WI38 (cell line): ENCODE measurements at regions not wholly inside any gene's neighbourhood (a gene's known extent, or its start where the extent isn't known, plus 50 kb on each side); places are given as distances from the start of the nearest gene placed in this dataset.

Experiments
- H3K4me3 ChIP-seq: 2 replicates; pipeline ENCODE4 v1.5.1; 2011; ENCODE audit warnings: low read depth, mild to moderate bottlenecking, control low read depth, low read length
- TF ChIP-seq, protein P1 (sequence below): IDR thresholded peaks from 2 replicates; pipeline ENCODE4 v1.5.1; 2012; ENCODE audit warnings: low read depth, mild to moderate bottlenecking, control low read depth, low read length

- TF ChIP-seq, protein P1, sequence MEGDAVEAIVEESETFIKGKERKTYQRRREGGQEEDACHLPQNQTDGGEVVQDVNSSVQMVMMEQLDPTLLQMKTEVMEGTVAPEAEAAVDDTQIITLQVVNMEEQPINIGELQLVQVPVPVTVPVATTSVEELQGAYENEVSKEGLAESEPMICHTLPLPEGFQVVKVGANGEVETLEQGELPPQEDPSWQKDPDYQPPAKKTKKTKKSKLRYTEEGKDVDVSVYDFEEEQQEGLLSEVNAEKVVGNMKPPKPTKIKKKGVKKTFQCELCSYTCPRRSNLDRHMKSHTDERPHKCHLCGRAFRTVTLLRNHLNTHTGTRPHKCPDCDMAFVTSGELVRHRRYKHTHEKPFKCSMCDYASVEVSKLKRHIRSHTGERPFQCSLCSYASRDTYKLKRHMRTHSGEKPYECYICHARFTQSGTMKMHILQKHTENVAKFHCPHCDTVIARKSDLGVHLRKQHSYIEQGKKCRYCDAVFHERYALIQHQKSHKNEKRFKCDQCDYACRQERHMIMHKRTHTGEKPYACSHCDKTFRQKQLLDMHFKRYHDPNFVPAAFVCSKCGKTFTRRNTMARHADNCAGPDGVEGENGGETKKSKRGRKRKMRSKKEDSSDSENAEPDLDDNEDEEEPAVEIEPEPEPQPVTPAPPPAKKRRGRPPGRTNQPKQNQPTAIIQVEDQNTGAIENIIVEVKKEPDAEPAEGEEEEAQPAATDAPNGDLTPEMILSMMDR: no peak
- no peak overlapping the region for H3K4me3 ChIP-seq
These were observed 75.7 kb downstream of the C18orf54 start for GRCh38 chr18:54433368-54433767.

GRCh38 chr18:54433857-54434256 is 76.2 kb downstream of the C18orf54 start:
- TF ChIP-seq, protein P1: no peak
- no peak overlapping the region for H3K4me3 ChIP-seq

- TF ChIP-seq, protein P1: no peak
- H3K4me3 ChIP-seq: no peak overlapping the region
These were observed 76.7 kb downstream of the C18orf54 start for GRCh38 chr18:54434453-54434852.

DNA sequence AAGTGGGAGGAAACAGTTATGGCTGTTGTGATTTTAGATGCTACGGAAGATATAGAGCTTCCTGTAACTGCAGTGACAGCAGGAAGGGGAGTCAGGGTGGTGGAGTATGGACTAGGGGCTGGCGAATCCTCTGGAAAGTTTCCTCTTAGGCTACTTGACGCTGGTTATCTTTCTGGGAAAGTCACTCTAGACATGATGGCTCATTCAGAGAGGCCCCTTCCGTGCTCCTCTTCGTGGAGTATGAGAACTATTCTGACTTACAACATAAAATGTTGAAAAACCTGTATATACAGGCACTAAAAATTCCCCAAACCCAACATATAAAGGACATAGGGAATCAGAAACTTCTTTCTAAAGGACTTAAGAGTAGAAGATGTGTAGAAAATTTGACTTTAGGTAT is 78.8 kb downstream of the C18orf54 start:
- TF ChIP-seq, protein P1: no peak
- H3K4me3 ChIP-seq: no peak overlapping the region

DNA sequence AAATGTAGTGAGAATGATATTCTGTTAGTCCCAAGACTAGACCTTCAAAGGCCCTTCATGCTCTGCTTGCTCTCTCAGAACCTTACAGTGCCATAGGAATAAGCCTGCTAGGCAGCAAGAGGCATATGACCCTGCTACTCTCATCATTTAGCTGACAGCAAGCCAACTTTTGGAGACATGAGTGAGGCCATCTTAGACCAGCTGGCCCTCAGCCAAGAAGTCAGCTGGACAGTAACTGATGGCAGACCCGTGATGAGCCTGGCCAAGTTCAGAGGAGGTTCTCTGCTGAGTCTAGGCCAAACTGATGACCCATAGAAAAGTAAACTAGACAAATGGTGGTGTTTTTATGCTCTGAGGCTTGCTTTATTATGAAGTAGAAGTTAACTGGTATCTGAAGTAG is 82.6 kb downstream of the C18orf54 start:
- TF ChIP-seq, protein P1: no peak
- no peak overlapping the region for H3K4me3 ChIP-seq

DNA sequence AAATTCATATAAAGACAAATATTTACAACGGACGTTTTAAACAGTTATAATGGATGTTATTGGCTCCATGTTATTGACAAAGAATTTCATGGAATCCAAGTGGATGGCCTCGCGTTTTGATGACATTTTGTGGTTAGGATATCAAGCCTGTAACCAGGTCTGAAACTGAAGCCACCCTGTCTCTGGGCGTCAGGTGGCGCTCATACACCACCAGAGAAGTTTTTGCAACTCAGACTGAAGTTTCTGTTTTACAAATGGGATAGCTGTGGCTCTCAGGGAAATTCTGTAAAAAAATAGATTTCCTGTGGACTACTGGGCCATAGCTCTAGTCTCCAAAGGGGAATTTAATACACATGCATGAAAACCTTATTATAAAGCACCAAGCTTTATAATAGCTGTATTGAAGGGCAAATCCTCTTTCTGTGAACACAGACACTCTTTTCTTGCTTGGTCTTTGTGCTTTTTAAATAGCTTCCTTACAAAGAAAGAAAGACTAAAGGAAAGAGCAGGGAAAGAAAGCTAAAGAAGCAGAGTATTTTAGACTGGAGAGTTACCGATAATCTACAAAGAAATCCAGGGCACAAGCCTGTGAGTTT is 86.7 kb downstream of the C18orf54 start:
- no peak overlapping the region for H3K4me3 ChIP-seq
- TF ChIP-seq, protein P1: peak; percentile 60

DNA sequence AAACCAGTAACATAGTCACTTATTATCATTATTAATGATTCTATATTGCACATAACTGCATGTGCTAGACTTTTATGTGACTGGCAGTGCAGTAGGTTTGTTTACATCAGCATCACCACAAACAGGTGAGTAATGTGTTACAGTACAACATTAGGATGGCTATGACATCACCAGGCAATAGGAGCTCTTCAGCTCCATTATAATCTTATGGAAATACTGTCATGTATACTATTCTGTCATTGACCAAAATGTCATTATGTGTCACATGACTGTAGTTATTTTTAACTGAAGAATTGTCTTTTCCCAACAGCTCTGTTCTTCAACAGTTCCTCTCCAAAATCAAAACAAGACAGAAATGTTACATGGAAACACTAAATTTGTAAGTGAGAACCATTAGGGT is 96.3 kb downstream of the C18orf54 start:
- TF ChIP-seq, protein P1: no peak
- H3K4me3 ChIP-seq: no peak overlapping the region
